ENCODE measurements at regions not wholly inside any gene's neighbourhood (a gene's known extent, or its start where the extent isn't known, plus 50 kb on each side); places are given as distances from the start of the nearest gene placed in this dataset.

DNA sequence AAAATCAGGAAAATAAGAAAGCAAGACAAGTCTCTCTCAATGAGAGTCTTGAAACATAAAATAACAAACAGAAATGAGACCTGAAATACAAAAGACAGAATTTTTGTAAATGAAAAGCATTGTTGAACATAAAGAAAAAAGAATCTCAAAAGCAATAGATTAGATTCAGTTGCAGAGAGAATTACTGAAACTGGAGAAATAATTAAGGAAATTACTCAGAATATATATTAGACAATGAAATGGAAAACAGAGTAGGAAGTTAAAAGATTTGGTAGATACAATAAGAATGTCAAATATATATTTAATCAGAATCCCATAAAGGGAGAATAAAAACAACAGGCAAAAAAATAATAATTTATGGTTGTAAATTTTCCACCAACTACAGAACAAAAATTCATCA lies 308.3 kb downstream of the CRPPA start:
- H2AFZ ChIP-seq (ENCODE audit: low read depth, low read length), result no peak overlapping the region
- H3K4me2 ChIP-seq (ENCODE audit: low read length, poor library complexity, severe bottlenecking), result no peak overlapping the region
- no peak overlapping the region for H4K8ac ChIP-seq (ENCODE audit: low read length)
- no peak overlapping the region for H3K18ac ChIP-seq (ENCODE audit: low read depth in 1 of 2, low read length in 2 of 2)
- no peaks in the 10 kb centered on the region for H3K4me1 ChIP-seq (ENCODE audit: control insufficient read depth, insufficient read depth, low read depth, low read length)
- no peak overlapping the region for H2BK5ac ChIP-seq (ENCODE audit: low read depth, low read length, poor library complexity, severe bottlenecking)
- no peak overlapping the region for H2BK120ac ChIP-seq (ENCODE audit: low read depth, low read length)
- no peak overlapping the region for H2BK12ac ChIP-seq (ENCODE audit: low read length in 2 of 2)
- H3K9ac ChIP-seq (ENCODE audit: low read length), result no peak overlapping the region
- H3K36me3 ChIP-seq (ENCODE audit: control insufficient read depth in 1 of 2, insufficient read depth in 2 of 2, low read depth in 1 of 2, low read length in 2 of 2), result no peaks in the 10 kb centered on the region
- no peak overlapping the region for H4K91ac ChIP-seq (ENCODE audit: low read length)
- no peak overlapping the region for H3K23ac ChIP-seq (ENCODE audit: low read length in 2 of 2)
- no peak overlapping the region for H2AK5ac ChIP-seq (ENCODE audit: low read length, severe bottlenecking)
- H3K14ac ChIP-seq (ENCODE audit: low read length in 2 of 2), result no peak overlapping the region
- no peaks in the 10 kb centered on the region for H3K27me3 ChIP-seq (ENCODE audit: control insufficient read depth in 1 of 2, insufficient read depth in 1 of 2, low read length in 2 of 2)
- no peak for DNase-seq
- no peaks in the 10 kb centered on the region for H3K79me1 ChIP-seq (replicated peaks; ENCODE audit: low read length, poor library complexity, severe bottlenecking)
- no peak overlapping the region for H3K4ac ChIP-seq (ENCODE audit: low read depth in 1 of 2, low read length in 2 of 2)
- no peak overlapping the region for H2BK15ac ChIP-seq (ENCODE audit: low read depth, poor library complexity, severe bottlenecking)
- no peak overlapping the region for H3K27ac ChIP-seq (ENCODE audit: low read length, poor library complexity, severe bottlenecking)
- H3K9me3 ChIP-seq (ENCODE audit: control insufficient read depth, low read length), result peaks cover 63% of the 10 kb centered on the region
- no peak overlapping the region for H3K4me3 ChIP-seq (ENCODE audit: insufficient read depth in 1 of 2, low read depth in 1 of 2, low read length in 2 of 2)

- no peaks in the 10 kb centered on the region for H3K79me1 ChIP-seq (replicated peaks; ENCODE audit: low read length, poor library complexity, severe bottlenecking)
- no peak overlapping the region for H3K14ac ChIP-seq (ENCODE audit: low read length in 2 of 2)
- H4K8ac ChIP-seq (ENCODE audit: low read length), result no peak overlapping the region
- no peak overlapping the region for H3K27ac ChIP-seq (ENCODE audit: low read length, poor library complexity, severe bottlenecking)
- no peaks in the 10 kb centered on the region for H3K4me1 ChIP-seq (ENCODE audit: control insufficient read depth, insufficient read depth, low read depth, low read length)
- H3K27me3 ChIP-seq (ENCODE audit: control insufficient read depth in 1 of 2, insufficient read depth in 1 of 2, low read length in 2 of 2), result no peaks in the 10 kb centered on the region
- peak overlapping the region in 1 of 2 experiments; percentile 18 for H3K4me3 ChIP-seq (ENCODE audit: insufficient read depth in 1 of 2, low read depth in 1 of 2, low read length in 2 of 2)
- H2BK12ac ChIP-seq (ENCODE audit: low read length in 2 of 2), result no peak overlapping the region
- WGBS, result 80% methylated on average over 2 of the region's 2 CpGs
- peaks cover 74% of the 10 kb centered on the region for H3K9me3 ChIP-seq (ENCODE audit: control insufficient read depth, low read length)
- H3K4ac ChIP-seq (ENCODE audit: low read depth in 1 of 2, low read length in 2 of 2), result no peak overlapping the region
- H2AFZ ChIP-seq (ENCODE audit: low read depth, low read length), result no peak overlapping the region
- H2AK5ac ChIP-seq (ENCODE audit: low read length, severe bottlenecking), result no peak overlapping the region
- no peak overlapping the region for H3K4me2 ChIP-seq (ENCODE audit: low read length, poor library complexity, severe bottlenecking)
- H4K91ac ChIP-seq (ENCODE audit: low read length), result no peak overlapping the region
- DNase-seq, result no peak
- H3K36me3 ChIP-seq (ENCODE audit: control insufficient read depth in 1 of 2, insufficient read depth in 2 of 2, low read depth in 1 of 2, low read length in 2 of 2), result no peaks in the 10 kb centered on the region
- no peak overlapping the region for H3K18ac ChIP-seq (ENCODE audit: low read depth in 1 of 2, low read length in 2 of 2)
- no peak overlapping the region for H3K23ac ChIP-seq (ENCODE audit: low read length in 2 of 2)
- H3K9ac ChIP-seq (ENCODE audit: low read length), result no peak overlapping the region
- H2BK5ac ChIP-seq (ENCODE audit: low read depth, low read length, poor library complexity, severe bottlenecking), result no peak overlapping the region
- no peak overlapping the region for H2BK120ac ChIP-seq (ENCODE audit: low read depth, low read length)
- no peak overlapping the region for H2BK15ac ChIP-seq (ENCODE audit: low read depth, poor library complexity, severe bottlenecking)
Observed at GRCh38 chr7:16106869-16107268, 314.5 kb downstream of the CRPPA start.

DNA sequence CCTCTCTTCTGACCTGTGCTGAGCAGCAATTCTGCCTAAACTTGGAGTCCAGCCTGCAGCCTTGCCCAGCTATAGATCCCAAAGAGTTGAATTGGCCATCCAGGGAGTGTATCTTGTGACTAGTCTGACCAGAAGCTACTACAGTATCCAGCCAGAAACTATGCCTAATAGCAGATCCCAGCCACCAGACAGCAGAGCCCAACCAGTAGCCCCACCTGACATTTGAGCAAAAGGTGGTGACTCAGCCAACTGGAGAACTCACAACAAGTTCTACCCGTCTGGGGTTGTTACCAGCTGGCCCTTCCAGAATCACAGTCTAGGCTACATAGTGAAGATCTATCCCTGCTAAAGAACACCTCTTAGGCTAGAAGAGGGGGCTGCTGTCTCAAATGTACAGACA lies 315.0 kb downstream of the CRPPA start:
- no peak overlapping the region for H3K4me2 ChIP-seq (ENCODE audit: low read length, poor library complexity, severe bottlenecking)
- H3K36me3 ChIP-seq (ENCODE audit: control insufficient read depth in 1 of 2, insufficient read depth in 2 of 2, low read depth in 1 of 2, low read length in 2 of 2), result no peaks in the 10 kb centered on the region
- H3K4ac ChIP-seq (ENCODE audit: low read depth in 1 of 2, low read length in 2 of 2), result no peak overlapping the region
- no peak for DNase-seq
- WGBS, result 86% methylated on average over 1 of the region's 1 CpG
- no peak overlapping the region for H3K23ac ChIP-seq (ENCODE audit: low read length in 2 of 2)
- H2AK5ac ChIP-seq (ENCODE audit: low read length, severe bottlenecking), result no peak overlapping the region
- no peak overlapping the region for H3K18ac ChIP-seq (ENCODE audit: low read depth in 1 of 2, low read length in 2 of 2)
- H3K14ac ChIP-seq (ENCODE audit: low read length in 2 of 2), result no peak overlapping the region
- H2BK120ac ChIP-seq (ENCODE audit: low read depth, low read length), result no peak overlapping the region
- H3K9me3 ChIP-seq (ENCODE audit: control insufficient read depth, low read length), result peaks cover 69% of the 10 kb centered on the region
- H2BK5ac ChIP-seq (ENCODE audit: low read depth, low read length, poor library complexity, severe bottlenecking), result no peak overlapping the region
- H3K79me1 ChIP-seq (replicated peaks; ENCODE audit: low read length, poor library complexity, severe bottlenecking), result no peaks in the 10 kb centered on the region
- H3K4me3 ChIP-seq (ENCODE audit: insufficient read depth in 1 of 2, low read depth in 1 of 2, low read length in 2 of 2), result no peak overlapping the region
- no peak overlapping the region for H4K91ac ChIP-seq (ENCODE audit: low read length)
- H3K4me1 ChIP-seq (ENCODE audit: control insufficient read depth, insufficient read depth, low read depth, low read length), result no peaks in the 10 kb centered on the region
- H2BK12ac ChIP-seq (ENCODE audit: low read length in 2 of 2), result no peak overlapping the region
- H2AFZ ChIP-seq (ENCODE audit: low read depth, low read length), result no peak overlapping the region
- H3K27me3 ChIP-seq (ENCODE audit: control insufficient read depth in 1 of 2, insufficient read depth in 1 of 2, low read length in 2 of 2), result no peaks in the 10 kb centered on the region
- no peak overlapping the region for H3K9ac ChIP-seq (ENCODE audit: low read length)
- no peak overlapping the region for H2BK15ac ChIP-seq (ENCODE audit: low read depth, poor library complexity, severe bottlenecking)
- no peak overlapping the region for H4K8ac ChIP-seq (ENCODE audit: low read length)
- H3K27ac ChIP-seq (ENCODE audit: low read length, poor library complexity, severe bottlenecking), result no peak overlapping the region

DNA sequence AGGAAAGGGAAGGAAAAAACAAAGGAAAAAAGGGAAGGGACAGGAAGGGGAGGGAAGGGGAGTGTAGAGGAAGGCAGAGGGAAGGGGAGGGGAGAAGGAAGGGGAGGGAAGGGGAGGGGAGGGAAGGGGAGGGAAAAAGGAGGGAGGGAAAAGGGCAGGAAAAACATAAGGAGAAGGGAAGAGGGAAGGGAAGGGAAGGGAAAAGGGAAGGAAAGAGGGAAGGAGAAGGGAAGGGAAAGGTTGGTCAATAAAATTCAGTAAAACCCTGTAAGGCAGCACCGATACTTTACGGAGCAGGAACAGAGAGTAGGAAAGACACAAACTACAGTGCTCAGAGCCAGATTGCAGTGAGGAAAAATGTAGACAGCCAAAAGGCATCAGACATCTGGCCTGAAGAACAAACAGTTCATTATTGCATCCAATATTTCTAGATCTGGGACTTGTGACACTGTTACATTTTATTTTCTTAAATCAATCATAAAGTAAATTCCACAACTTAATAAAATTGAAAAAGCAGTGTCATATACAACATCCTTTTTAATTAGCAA lies 322.0 kb downstream of the CRPPA start:
- no peak overlapping the region for H3K23ac ChIP-seq (ENCODE audit: low read length in 2 of 2)
- WGBS, result 92% methylated on average over 2 of the region's 2 CpGs
- H2BK120ac ChIP-seq (ENCODE audit: low read depth, low read length), result no peak overlapping the region

More for the DNA sequence above, 322.0 kb downstream of the CRPPA start:
- no peaks in the 10 kb centered on the region for H3K36me3 ChIP-seq (ENCODE audit: control insufficient read depth in 1 of 2, insufficient read depth in 2 of 2, low read depth in 1 of 2, low read length in 2 of 2)
- no peak for DNase-seq
- no peak overlapping the region for H3K4me3 ChIP-seq (ENCODE audit: insufficient read depth in 1 of 2, low read depth in 1 of 2, low read length in 2 of 2)
- no peaks in the 10 kb centered on the region for H3K4me1 ChIP-seq (ENCODE audit: control insufficient read depth, insufficient read depth, low read depth, low read length)
- no peak overlapping the region for H4K8ac ChIP-seq (ENCODE audit: low read length)
- no peaks in the 10 kb centered on the region for H3K27me3 ChIP-seq (ENCODE audit: control insufficient read depth in 1 of 2, insufficient read depth in 1 of 2, low read length in 2 of 2)
- H3K9ac ChIP-seq (ENCODE audit: low read length), result no peak overlapping the region
- H4K91ac ChIP-seq (ENCODE audit: low read length), result no peak overlapping the region
- no peak overlapping the region for H2BK12ac ChIP-seq (ENCODE audit: low read length in 2 of 2)
- no peak overlapping the region for H3K4ac ChIP-seq (ENCODE audit: low read depth in 1 of 2, low read length in 2 of 2)
- H2BK5ac ChIP-seq (ENCODE audit: low read depth, low read length, poor library complexity, severe bottlenecking), result no peak overlapping the region
- peaks cover 3% of the 10 kb centered on the region for H3K9me3 ChIP-seq (ENCODE audit: control insufficient read depth, low read length)
- no peak overlapping the region for H2AFZ ChIP-seq (ENCODE audit: low read depth, low read length)
- H3K4me2 ChIP-seq (ENCODE audit: low read length, poor library complexity, severe bottlenecking), result no peak overlapping the region
- H2BK15ac ChIP-seq (ENCODE audit: low read depth, poor library complexity, severe bottlenecking), result no peak overlapping the region
- no peak overlapping the region for H3K18ac ChIP-seq (ENCODE audit: low read depth in 1 of 2, low read length in 2 of 2)
- H3K14ac ChIP-seq (ENCODE audit: low read length in 2 of 2), result no peak overlapping the region
- H2AK5ac ChIP-seq (ENCODE audit: low read length, severe bottlenecking), result no peak overlapping the region
- H3K79me1 ChIP-seq (replicated peaks; ENCODE audit: low read length, poor library complexity, severe bottlenecking), result no peaks in the 10 kb centered on the region
- H3K27ac ChIP-seq (ENCODE audit: low read length, poor library complexity, severe bottlenecking), result no peak overlapping the region

Measured in mesenchymal stem cell (in vitro differentiated cells and primary cell).